ENCODE measurements at regions not wholly inside any gene's neighbourhood (a gene's known extent, or its start where the extent isn't known, plus 50 kb on each side); places are given as distances from the start of the nearest gene placed in this dataset.
"Not testable (repeated sequence)": the region's sequence is repeated elsewhere in the genome, so short reads cannot be mapped to it uniquely, and the experiment has no call there.

- H3K4me1 ChIP-seq: peaks cover 0 to 5% (median 4%) of the 10 kb centered on the region in 10 experiments; a peak in 12 of 20 replicates
- H4K20me1 ChIP-seq: no peaks in the 10 kb centered on the region
- TF ChIP-seq Cebpa-rat (IDR thresholded peaks at IDR 0.05): no peak
- H3K27ac ChIP-seq: no peak overlapping the region
- H3K4me3 ChIP-seq: no peak overlapping the region
- no peak overlapping the region for H3K4me2 ChIP-seq
- H3K27me3 ChIP-seq: no peaks in the 10 kb centered on the region
- H3K9me3 ChIP-seq (replicated peaks in 1 of 11): 0 out of 22 replicates have a peak, but pooled peaks cover 0 to 4% (median 0%) of the 10 kb centered on the region in 11 experiments
- no peak overlapping the region for H3K9ac ChIP-seq
- no peaks in the 10 kb centered on the region for H3K36me3 ChIP-seq
These were observed 497.9 kb downstream of the IGSF11 start for GRCh38 chr3:118536764-118537163.

- Histone ChIP-seq H3K4me3 (no peak overlapping the region), H3K27me3 (no peaks in the 10 kb centered on the region), H3K36me3 (no peaks in the 10 kb centered on the region), H3K9me3 (replicated peaks in 1 of 11) (0 out of 22 replicates have a peak, but pooled peaks cover 0 to 4% (median 0%) of the 10 kb centered on the region in 11 experiments), H3K9ac (no peak overlapping the region), H3K4me2 (no peak overlapping the region), H4K20me1 (no peaks in the 10 kb centered on the region), H3K4me1 (peaks cover 0 to 11% (median 7%) of the 10 kb centered on the region in 10 experiments; a peak in 12 of 20 replicates), H3K27ac (no peak overlapping the region)
- no peak for TF ChIP-seq Cebpa-rat (IDR thresholded peaks at IDR 0.05)
These were observed 497.2 kb downstream of the IGSF11 start for GRCh38 chr3:118537454-118537853.

- H3K36me3 ChIP-seq: no peaks in the 10 kb centered on the region
- H3K4me1 ChIP-seq: peaks cover 0 to 11% (median 7%) of the 10 kb centered on the region in 10 experiments; a peak in 12 of 20 replicates
- 0 out of 22 replicates have a peak, but pooled peaks cover 0 to 4% (median 0%) of the 10 kb centered on the region in 11 experiments for H3K9me3 ChIP-seq (replicated peaks in 1 of 11)
- H3K27me3 ChIP-seq: no peaks in the 10 kb centered on the region
- H3K9ac ChIP-seq: no peak overlapping the region
- peak in 5 of 11 experiments; percentile 42 to 90 (median 55); a peak in 7 of 22 replicates for TF ChIP-seq Cebpa-rat (IDR thresholded peaks at IDR 0.05)
- no peaks in the 10 kb centered on the region for H4K20me1 ChIP-seq
- H3K4me3 ChIP-seq: no peak overlapping the region
- no peak overlapping the region for H3K4me2 ChIP-seq
- H3K27ac ChIP-seq: no peak overlapping the region
These were observed 496.5 kb downstream of the IGSF11 start for GRCh38 chr3:118538187-118538586.

GRCh38 chr3:118539820-118540447 lies 494.7 kb downstream of the IGSF11 start:
- H3K36me3 ChIP-seq; H4K20me1 ChIP-seq; H3K27me3 ChIP-seq; H3K9me3 ChIP-seq (replicated peaks in 1 of 11); H3K27ac ChIP-seq; H3K4me2 ChIP-seq; H3K4me3 ChIP-seq; H3K9ac ChIP-seq: not testable (repeated sequence)
- H3K4me1 ChIP-seq: peaks cover 0 to 21% (median 8%) of the 10 kb centered on the region in 10 experiments; a peak in 12 of 20 replicates

- H3K9ac ChIP-seq; H3K9me3 ChIP-seq (replicated peaks in 1 of 11); H3K27ac ChIP-seq; H3K4me2 ChIP-seq; H3K27me3 ChIP-seq; H4K20me1 ChIP-seq; H3K36me3 ChIP-seq; H3K4me3 ChIP-seq: not testable (repeated sequence)
- H3K4me1 ChIP-seq: peaks cover 0 to 21% (median 8%) of the 10 kb centered on the region in 10 experiments; a peak in 12 of 20 replicates
These were observed 494.2 kb downstream of the IGSF11 start for GRCh38 chr3:118540448-118540821.

- no peak for TF ChIP-seq Cebpa-rat (IDR thresholded peaks at IDR 0.05)
- H3K4me2 ChIP-seq: no peak overlapping the region
- H4K20me1 ChIP-seq: no peaks in the 10 kb centered on the region
- no peak overlapping the region for H3K27ac ChIP-seq
- no peaks in the 10 kb centered on the region for H3K36me3 ChIP-seq
- H3K9ac ChIP-seq: no peak overlapping the region
- H3K4me3 ChIP-seq: no peak overlapping the region
- H3K9me3 ChIP-seq (replicated peaks in 1 of 11): 0 out of 22 replicates have a peak, but pooled peaks cover 0 to 4% (median 0%) of the 10 kb centered on the region in 11 experiments
- H3K4me1 ChIP-seq: peaks cover 0 to 21% (median 8%) of the 10 kb centered on the region in 10 experiments; a peak in 12 of 20 replicates
- H3K27me3 ChIP-seq: no peaks in the 10 kb centered on the region
These were observed 493.8 kb downstream of the IGSF11 start for GRCh38 chr3:118540826-118541225.

- Histone ChIP-seq H3K4me1 (peaks cover 0 to 21% (median 8%) of the 10 kb centered on the region in 10 experiments; a peak in 12 of 20 replicates), H3K36me3 (no peaks in the 10 kb centered on the region), H3K27me3 (no peaks in the 10 kb centered on the region), H4K20me1 (no peaks in the 10 kb centered on the region), H3K9ac (no peak overlapping the region), H3K9me3 (replicated peaks in 1 of 11) (0 out of 22 replicates have a peak, but pooled peaks cover 0 to 4% (median 0%) of the 10 kb centered on the region in 11 experiments), H3K27ac (0 out of 22 replicates have a peak overlapping the region, but pooled peaks of 1 of the 11 experiments have one; percentile 28), H3K4me2 (peak overlapping the region in 7 of 11 experiments; percentile 21 to 50 (median 30); a peak in 12 of 22 replicates), H3K4me3 (no peak overlapping the region)
- TF ChIP-seq Cebpa-rat (IDR thresholded peaks at IDR 0.05): no peak
These were observed 492.9 kb downstream of the IGSF11 start for GRCh38 chr3:118541796-118542195.

GRCh38 chr3:118543832-118544231 lies 490.8 kb downstream of the IGSF11 start:
- TF ChIP-seq Cebpa-rat (IDR thresholded peaks at IDR 0.05): no peak
- Histone ChIP-seq H3K4me1 (peaks cover 0 to 21% (median 8%) of the 10 kb centered on the region in 10 experiments; a peak in 12 of 20 replicates), H3K36me3 (no peaks in the 10 kb centered on the region), H4K20me1 (no peaks in the 10 kb centered on the region), H3K9ac (no peak overlapping the region), H3K4me3 (no peak overlapping the region), H3K4me2 (no peak overlapping the region), H3K27ac (no peak overlapping the region), H3K9me3 (replicated peaks in 1 of 11) (0 out of 22 replicates have a peak, but pooled peaks cover 0 to 4% (median 0%) of the 10 kb centered on the region in 11 experiments), H3K27me3 (no peaks in the 10 kb centered on the region)

- H3K36me3 ChIP-seq: no peaks in the 10 kb centered on the region
- H3K4me2 ChIP-seq: peak overlapping the region in 2 of 11 experiments; percentile 17 to 19; a peak in 1 of 22 replicates
- no peak overlapping the region for H3K27ac ChIP-seq
- H3K9ac ChIP-seq: no peak overlapping the region
- H3K9me3 ChIP-seq (replicated peaks in 1 of 11): 0 out of 22 replicates have a peak, but pooled peaks cover 0 to 4% (median 0%) of the 10 kb centered on the region in 11 experiments
- H4K20me1 ChIP-seq: no peaks in the 10 kb centered on the region
- peaks cover 0 to 21% (median 8%) of the 10 kb centered on the region in 10 experiments; a peak in 12 of 20 replicates for H3K4me1 ChIP-seq
- TF ChIP-seq Cebpa-rat (IDR thresholded peaks at IDR 0.05): no peak
- H3K4me3 ChIP-seq: no peak overlapping the region
- H3K27me3 ChIP-seq: no peaks in the 10 kb centered on the region
These were observed 490.2 kb downstream of the IGSF11 start for GRCh38 chr3:118544458-118544857.
